ENCODE measurements at regions not wholly inside any gene's neighbourhood (a gene's known extent, or its start where the extent isn't known, plus 50 kb on each side); places are given as distances from the start of the nearest gene placed in this dataset.

GRCh38 chr14:80146941-80147340, 64.4 kb downstream of the DIO2 start:
- no peak for DNase-seq

GRCh38 chr14:80136358-80136757, 74.9 kb downstream of the DIO2 start:
- no peak for DNase-seq

- no peak for DNase-seq
Observed at GRCh38 chr14:80135305-80136088, 75.8 kb downstream of the DIO2 start.

GRCh38 chr14:80134321-80134720, 77.0 kb downstream of the DIO2 start:
- no peak for DNase-seq

GRCh38 chr14:80133457-80133856, 77.8 kb downstream of the DIO2 start:
- no peak for DNase-seq

GRCh38 chr14:80127466-80127865, 83.8 kb downstream of the DIO2 start:
- no peak for DNase-seq

- DNase-seq: no peak
Observed at GRCh38 chr14:80124794-80125193, 86.5 kb downstream of the DIO2 start.

- no peak for DNase-seq
Observed at GRCh38 chr14:80117876-80118275, 93.4 kb downstream of the DIO2 start.

GRCh38 chr14:80116157-80116556, 95.1 kb downstream of the DIO2 start:
- DNase-seq: no peak

- DNase-seq: no peak
Observed at GRCh38 chr14:80110721-80111120, 100.6 kb downstream of the DIO2 start.

GRCh38 chr14:80109055-80109454, 102.2 kb downstream of the DIO2 start:
- DNase-seq: no peak

GRCh38 chr14:80108430-80108829, 102.9 kb downstream of the DIO2 start:
- DNase-seq: no peak

- no peak for DNase-seq
Observed at GRCh38 chr14:80105488-80105994, 105.8 kb downstream of the DIO2 start.

- DNase-seq: no peak
Observed at GRCh38 chr14:80101835-80102234, 109.5 kb downstream of the DIO2 start.

- DNase-seq: no peak
Observed at GRCh38 chr14:80100681-80101080, 110.6 kb downstream of the DIO2 start.

GRCh38 chr14:80095623-80096022, 115.7 kb downstream of the DIO2 start:
- DNase-seq: peak; percentile 85

GRCh38 chr14:80087411-80087810, 123.9 kb downstream of the DIO2 start:
- DNase-seq: no peak

- no peak for DNase-seq
Observed at GRCh38 chr14:80084196-80084595, 127.1 kb downstream of the DIO2 start.

GRCh38 chr14:80080601-80081000, 130.7 kb downstream of the DIO2 start:
- DNase-seq: no peak

GRCh38 chr14:80078501-80078900, 132.8 kb downstream of the DIO2 start:
- no peak for DNase-seq

GRCh38 chr14:80077262-80077661, 134.0 kb downstream of the DIO2 start:
- DNase-seq: peak; percentile 54

GRCh38 chr14:80074900-80075574, 136.3 kb downstream of the DIO2 start:
- DNase-seq: no peak

- DNase-seq: no peak
Observed at GRCh38 chr14:80059041-80059440, 152.3 kb downstream of the DIO2 start.

GRCh38 chr14:80056497-80056801, 154.9 kb downstream of the DIO2 start:
- no peak for DNase-seq

Measured in fibroblast of skin of scalp (primary cell).